ENCODE measurements at regions not wholly inside any gene's neighbourhood (a gene's known extent, or its start where the extent isn't known, plus 50 kb on each side); places are given as distances from the start of the nearest gene placed in this dataset.
A peak's percentile ranks its signal among the peaks of the same experiment; 100 is the strongest.

- DNase-seq: no peak
- intact Hi-C loops (cut with DNase I): no loop called here
Observed at GRCh38 chr4:37001688-37002436, 242.7 kb upstream of the NWD2 start.

- intact Hi-C loops (cut with DNase I): no loop called here
- no peak for DNase-seq
Observed at GRCh38 chr4:37002625-37003024, 241.9 kb upstream of the NWD2 start.

GRCh38 chr4:37008199-37008598 is 236.3 kb upstream of the NWD2 start:
- intact Hi-C loops (cut with DNase I): no loop called here
- no peak for DNase-seq

GRCh38 chr4:37014584-37014983 is 230.0 kb upstream of the NWD2 start:
- intact Hi-C loops (cut with DNase I): no loop called here
- no peak for DNase-seq

- intact Hi-C loops (cut with DNase I): no loop called here
- DNase-seq: no peak
Observed at GRCh38 chr4:37015391-37015790, 229.2 kb upstream of the NWD2 start.

- intact Hi-C loops (cut with DNase I): no loop called here
- no peak for DNase-seq
Observed at GRCh38 chr4:37023504-37023903, 221.0 kb upstream of the NWD2 start.

- no peak for DNase-seq
Observed at GRCh38 chr4:37023996-37024395, 220.5 kb upstream of the NWD2 start.

GRCh38 chr4:37040816-37041215 is 203.7 kb upstream of the NWD2 start:
- intact Hi-C loops (cut with DNase I): no loop called here
- DNase-seq: no peak

More at GRCh38 chr4:37023996-37024395, 220.5 kb upstream of the NWD2 start:
- intact Hi-C loops (cut with DNase I): no loop called here

GRCh38 chr4:37043342-37043741 is 201.2 kb upstream of the NWD2 start:
- peak in 1 of 42 donors; percentile 4 for DNase-seq

GRCh38 chr4:37051111-37051510 is 193.4 kb upstream of the NWD2 start:
- intact Hi-C loops (cut with DNase I): no loop called here
- no peak for DNase-seq

More at GRCh38 chr4:37043342-37043741, 201.2 kb upstream of the NWD2 start:
- intact Hi-C loops (cut with DNase I): no loop called here

- intact Hi-C loops (cut with DNase I): no loop called here
Observed at GRCh38 chr4:37051866-37052265, 192.7 kb upstream of the NWD2 start.

GRCh38 chr4:37054531-37055077 is 189.9 kb upstream of the NWD2 start:
- peak in 8 of 42 donors; percentile 3 to 27 (median 16) for DNase-seq

More at GRCh38 chr4:37051866-37052265, 192.7 kb upstream of the NWD2 start:
- DNase-seq: no peak

GRCh38 chr4:37058826-37059225 is 185.7 kb upstream of the NWD2 start:
- intact Hi-C loops (cut with DNase I): no loop called here
- DNase-seq: no peak

More at GRCh38 chr4:37054531-37055077, 189.9 kb upstream of the NWD2 start:
- intact Hi-C loops (cut with DNase I): no loop called here

- intact Hi-C loops (cut with DNase I): no loop called here
- DNase-seq: peak in 1 of 42 donors; percentile 46
Observed at GRCh38 chr4:37066159-37066558, 178.4 kb upstream of the NWD2 start.

- peak in 5 of 42 donors; percentile 3 to 43 (median 10) for DNase-seq
Observed at GRCh38 chr4:37068580-37068979, 176.0 kb upstream of the NWD2 start.

GRCh38 chr4:37070041-37070440 is 174.5 kb upstream of the NWD2 start:
- intact Hi-C loops (cut with DNase I): no loop called here

More at GRCh38 chr4:37068580-37068979, 176.0 kb upstream of the NWD2 start:
- intact Hi-C loops (cut with DNase I): no loop called here

GRCh38 chr4:37071576-37071975 is 173.0 kb upstream of the NWD2 start:
- intact Hi-C loops (cut with DNase I): no loop called here
- no peak for DNase-seq

More at GRCh38 chr4:37070041-37070440, 174.5 kb upstream of the NWD2 start:
- no peak for DNase-seq

GRCh38 chr4:37073226-37073840 is 171.2 kb upstream of the NWD2 start:
- DNase-seq: no peak
- intact Hi-C loops (cut with DNase I): no loop called here

GRCh38 chr4:37082912-37083311 is 161.6 kb upstream of the NWD2 start:
- intact Hi-C loops (cut with DNase I): no loop called here
- DNase-seq: no peak

- DNase-seq: no peak
- intact Hi-C loops (cut with DNase I): no loop called here
Observed at GRCh38 chr4:37095925-37096324, 148.6 kb upstream of the NWD2 start.

Data from head of caudate nucleus (tissue), 42 donors.